ENCODE measurements at regions not wholly inside any gene's neighbourhood (a gene's known extent, or its start where the extent isn't known, plus 50 kb on each side); places are given as distances from the start of the nearest gene placed in this dataset.

- no peak overlapping the region for H3K27ac ChIP-seq
- 83 to 90% (median 86%) methylated on average over 1 of the region's 1 CpG for WGBS, 3 donors
- no peaks in the 10 kb centered on the region for H3K4me1 ChIP-seq (ENCODE audit: insufficient read depth)
- H3K9me3 ChIP-seq: no peaks in the 10 kb centered on the region
- intact Hi-C loops (cut with DNase I): no loop called here
- no peak for DNase-seq
- H3K36me3 ChIP-seq: no peaks in the 10 kb centered on the region
- TF ChIP-seq EP300 (IDR thresholded peaks at IDR 0.05) (no peak), CTCF (IDR thresholded peaks at IDR 0.05) (no peak), POLR2A (IDR thresholded peaks at IDR 0.05) (no peak)
- no peaks in the 10 kb centered on the region for H3K27me3 ChIP-seq
- no peak overlapping the region for H3K4me3 ChIP-seq
Measured at GRCh38 chr5:51273871-51274270, 109.4 kb upstream of the ISL1 start.

- intact Hi-C loops (cut with DNase I): no loop called here
- no peak overlapping the region for H3K27ac ChIP-seq
- H3K4me3 ChIP-seq: no peak overlapping the region
- no peak for DNase-seq
- WGBS, 3 donors: 93 to 94% (median 94%) methylated on average over 9 of the region's 9 CpGs
- H3K27me3 ChIP-seq: no peaks in the 10 kb centered on the region
- no peaks in the 10 kb centered on the region for H3K4me1 ChIP-seq (ENCODE audit: insufficient read depth)
- no peaks in the 10 kb centered on the region for H3K9me3 ChIP-seq
- H3K36me3 ChIP-seq: no peaks in the 10 kb centered on the region
- TF ChIP-seq POLR2A (IDR thresholded peaks at IDR 0.05) (no peak), CTCF (IDR thresholded peaks at IDR 0.05) (no peak), EP300 (IDR thresholded peaks at IDR 0.05) (no peak)
Measured at GRCh38 chr5:51275428-51275827, 107.8 kb upstream of the ISL1 start.

- H3K4me3 ChIP-seq: no peak overlapping the region
- H3K27ac ChIP-seq: no peak overlapping the region
- WGBS, 3 donors: 81 to 90% (median 85%) methylated on average over 2 of the region's 2 CpGs
- no peak for DNase-seq
- no peaks in the 10 kb centered on the region for H3K4me1 ChIP-seq (ENCODE audit: insufficient read depth)
- H3K9me3 ChIP-seq: no peaks in the 10 kb centered on the region
- intact Hi-C loops (cut with DNase I): no loop called here
- H3K36me3 ChIP-seq: no peaks in the 10 kb centered on the region
- no peak for TF ChIP-seq CTCF (IDR thresholded peaks at IDR 0.05)
- TF ChIP-seq POLR2A (IDR thresholded peaks at IDR 0.05): no peak
- no peak for TF ChIP-seq EP300 (IDR thresholded peaks at IDR 0.05)
- H3K27me3 ChIP-seq: no peaks in the 10 kb centered on the region
Measured at GRCh38 chr5:51276250-51276649, 107.0 kb upstream of the ISL1 start.

GRCh38 chr5:51278539-51278938, 104.7 kb upstream of the ISL1 start:
- 15 to 25% (median 19%) methylated on average over 3 of the region's 3 CpGs for WGBS, 3 donors
- H3K4me3 ChIP-seq: no peak overlapping the region
- no peaks in the 10 kb centered on the region for H3K4me1 ChIP-seq (ENCODE audit: insufficient read depth)
- H3K27me3 ChIP-seq: no peaks in the 10 kb centered on the region
- H3K36me3 ChIP-seq: no peaks in the 10 kb centered on the region
- H3K9me3 ChIP-seq: no peaks in the 10 kb centered on the region
- H3K27ac ChIP-seq: no peak overlapping the region
- intact Hi-C loops (cut with DNase I): no loop called here
- TF ChIP-seq EP300 (IDR thresholded peaks at IDR 0.05) (no peak), CTCF (IDR thresholded peaks at IDR 0.05) (no peak), POLR2A (IDR thresholded peaks at IDR 0.05) (no peak)
- DNase-seq: no peak

Data from ovary (tissue), 7 donors.